HG02610 (cell line): ENCODE measurements at regions not wholly inside any gene's neighbourhood (a gene's known extent, or its start where the extent isn't known, plus 50 kb on each side); places are given as distances from the start of the nearest gene placed in this dataset.
"Not testable (repeated sequence)": the region's sequence is repeated elsewhere in the genome, so short reads cannot be mapped to it uniquely, and the experiment has no call there.

Source experiments
- ATAC-seq: cut with Tn5 transposase; IDR thresholded peaks from one replicate; pipeline ENCODE4 v1.9.1; 2021; ENCODE audit warnings: mild to moderate bottlenecking, moderate library complexity; ENCODE audit not compliant: unreplicated experiment

GRCh38 chr5:53405396-53405795, 75.0 kb upstream of the FST start:
- ATAC-seq: no peak

- ATAC-seq: no peak
Measured at GRCh38 chr5:53406630-53407316, 73.7 kb upstream of the FST start.

DNA sequence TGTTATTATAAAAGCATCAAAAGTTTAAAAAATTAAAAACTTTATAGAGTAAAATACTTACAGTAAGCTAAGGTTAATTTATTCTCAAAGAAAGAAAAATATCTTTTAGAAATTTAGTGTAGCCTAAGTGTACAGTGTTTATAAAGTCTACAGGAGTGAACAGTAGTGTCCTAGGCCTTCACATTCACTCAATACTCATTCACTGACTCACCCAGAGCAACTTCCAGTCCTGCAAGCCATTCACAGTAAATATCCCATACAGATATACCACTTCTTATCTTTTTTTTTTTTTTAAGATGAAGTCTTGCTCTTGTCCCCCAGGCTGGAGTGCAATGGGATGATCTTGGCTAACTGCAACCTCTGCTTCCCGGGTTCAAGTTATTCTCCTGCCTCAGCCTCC, 73.1 kb upstream of the FST start:
- no peak for ATAC-seq

- no peak for ATAC-seq
Measured at GRCh38 chr5:53411388-53411787, 69.0 kb upstream of the FST start.

GRCh38 chr5:53412499-53412898, 67.9 kb upstream of the FST start:
- ATAC-seq: not testable (repeated sequence)

DNA sequence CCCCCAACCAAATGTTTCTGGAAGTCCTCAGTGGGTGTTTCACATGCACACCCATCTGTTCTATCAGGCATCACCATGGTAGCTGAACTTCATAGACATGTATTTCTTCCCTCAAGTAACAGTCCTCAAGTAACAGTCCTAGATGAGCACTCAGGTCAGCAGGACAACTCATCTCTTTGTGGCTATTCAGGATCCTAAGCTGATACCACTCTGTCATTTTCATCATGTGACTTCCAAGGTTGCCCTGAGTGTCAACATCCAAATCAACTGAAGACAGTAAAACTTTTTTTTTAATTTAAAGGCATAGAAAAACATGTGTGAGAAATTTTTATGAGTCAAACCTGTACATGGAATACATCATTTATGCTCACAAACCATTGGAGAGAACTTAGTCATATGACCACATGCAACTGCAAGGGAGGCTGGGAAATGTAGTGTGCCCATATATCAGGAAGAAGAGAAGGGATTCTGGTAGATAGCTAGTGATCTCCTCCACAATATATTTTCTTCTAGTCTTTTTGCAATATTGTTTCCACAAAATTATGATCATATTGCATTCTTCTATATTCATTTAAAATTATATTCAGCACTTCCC, 64.2 kb upstream of the FST start:
- no peak for ATAC-seq

DNA sequence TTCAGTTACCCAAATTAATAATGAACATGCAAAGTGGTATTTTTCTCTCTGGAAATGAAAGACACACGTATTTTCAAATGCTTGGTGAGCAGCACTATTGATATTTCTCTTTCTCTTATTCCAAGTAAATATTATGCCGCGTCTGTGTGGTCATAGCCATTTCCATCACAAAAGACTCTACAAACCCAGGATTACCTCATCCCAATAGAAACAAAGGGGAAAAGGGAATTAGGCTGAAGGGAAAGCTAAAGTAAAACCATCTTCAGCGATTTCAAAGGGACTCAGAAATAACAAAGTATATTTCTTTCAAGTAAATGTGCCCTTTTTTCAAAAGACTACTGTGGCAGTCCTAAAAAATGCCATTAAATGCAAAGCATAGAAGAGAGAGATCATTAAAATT, 62.0 kb upstream of the FST start:
- no peak for ATAC-seq

DNA sequence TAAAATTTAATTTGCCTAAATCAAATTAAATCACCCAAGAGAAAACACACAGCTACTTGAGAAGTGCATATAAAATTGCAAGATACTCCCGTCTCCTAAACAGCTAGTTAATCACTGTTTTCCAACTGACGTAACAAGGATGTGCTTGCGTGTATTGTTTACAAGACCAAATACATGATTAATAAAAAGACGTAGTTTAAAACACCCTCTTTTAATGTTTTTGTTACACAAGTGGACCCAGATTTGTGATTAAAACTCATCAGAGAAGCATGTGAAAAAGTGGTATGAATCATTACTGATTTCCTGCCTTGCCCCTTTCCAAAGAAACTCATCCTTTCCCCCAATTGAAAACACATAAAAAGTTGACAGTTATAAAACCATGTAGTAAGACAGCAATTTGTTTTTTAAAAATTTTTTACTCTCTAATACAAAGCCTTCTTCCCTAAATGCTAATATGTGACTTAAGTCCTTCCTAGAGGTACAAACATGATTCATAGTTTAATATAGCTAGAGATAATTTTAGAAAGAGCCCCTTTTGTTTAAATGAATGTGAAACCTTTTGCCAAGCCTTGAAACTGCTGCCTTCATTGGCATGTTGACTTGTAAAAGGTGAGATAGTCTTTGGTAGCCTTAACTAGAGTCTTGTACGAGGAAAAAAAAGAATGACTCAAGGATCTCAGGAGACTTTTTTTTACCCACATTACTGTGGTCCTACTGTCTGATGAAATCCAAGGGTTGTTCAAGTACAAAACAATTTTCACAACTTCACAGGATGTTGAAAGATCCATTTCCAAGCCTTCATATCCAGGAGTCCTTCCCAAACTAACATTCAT, 61.4 kb upstream of the FST start:
- ATAC-seq: no peak

DNA sequence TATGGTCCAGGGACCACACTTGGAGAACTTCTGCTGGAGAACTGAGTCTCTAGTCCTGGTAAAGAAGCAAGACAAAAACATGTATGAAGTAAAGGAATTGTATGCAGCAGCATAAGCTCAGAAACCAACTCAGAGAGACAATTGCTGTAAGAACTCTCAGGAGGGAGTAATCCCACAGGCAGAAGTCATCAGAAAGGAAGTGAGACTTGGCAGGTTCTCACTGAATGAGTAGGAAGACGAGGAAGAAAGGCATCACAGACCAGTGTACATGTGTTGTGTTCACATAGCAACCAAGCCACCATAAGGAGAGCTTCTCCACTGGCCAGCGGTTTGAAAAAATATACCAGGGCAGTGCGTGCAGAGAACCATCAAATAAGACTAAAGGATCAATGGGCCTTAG, 57.9 kb upstream of the FST start:
- ATAC-seq: no peak

DNA sequence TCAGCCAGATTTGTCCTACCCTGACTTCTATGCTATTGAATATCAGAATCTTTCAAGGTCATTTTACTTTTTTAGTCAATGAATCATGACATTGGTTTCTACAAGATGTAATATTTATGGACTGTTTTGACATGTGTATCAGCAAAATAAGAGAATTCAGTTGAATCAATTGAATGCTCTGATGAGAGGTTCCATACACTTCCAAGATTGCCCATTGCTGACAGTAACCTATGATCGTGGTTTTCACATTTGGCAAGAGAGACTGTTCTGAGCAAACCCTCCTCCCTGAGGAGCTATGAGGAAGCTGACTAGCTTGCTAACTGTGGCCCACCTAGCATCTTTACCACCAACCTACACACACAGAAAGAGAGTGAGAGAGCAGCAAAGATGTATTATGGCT, 56.7 kb upstream of the FST start:
- no peak for ATAC-seq

DNA sequence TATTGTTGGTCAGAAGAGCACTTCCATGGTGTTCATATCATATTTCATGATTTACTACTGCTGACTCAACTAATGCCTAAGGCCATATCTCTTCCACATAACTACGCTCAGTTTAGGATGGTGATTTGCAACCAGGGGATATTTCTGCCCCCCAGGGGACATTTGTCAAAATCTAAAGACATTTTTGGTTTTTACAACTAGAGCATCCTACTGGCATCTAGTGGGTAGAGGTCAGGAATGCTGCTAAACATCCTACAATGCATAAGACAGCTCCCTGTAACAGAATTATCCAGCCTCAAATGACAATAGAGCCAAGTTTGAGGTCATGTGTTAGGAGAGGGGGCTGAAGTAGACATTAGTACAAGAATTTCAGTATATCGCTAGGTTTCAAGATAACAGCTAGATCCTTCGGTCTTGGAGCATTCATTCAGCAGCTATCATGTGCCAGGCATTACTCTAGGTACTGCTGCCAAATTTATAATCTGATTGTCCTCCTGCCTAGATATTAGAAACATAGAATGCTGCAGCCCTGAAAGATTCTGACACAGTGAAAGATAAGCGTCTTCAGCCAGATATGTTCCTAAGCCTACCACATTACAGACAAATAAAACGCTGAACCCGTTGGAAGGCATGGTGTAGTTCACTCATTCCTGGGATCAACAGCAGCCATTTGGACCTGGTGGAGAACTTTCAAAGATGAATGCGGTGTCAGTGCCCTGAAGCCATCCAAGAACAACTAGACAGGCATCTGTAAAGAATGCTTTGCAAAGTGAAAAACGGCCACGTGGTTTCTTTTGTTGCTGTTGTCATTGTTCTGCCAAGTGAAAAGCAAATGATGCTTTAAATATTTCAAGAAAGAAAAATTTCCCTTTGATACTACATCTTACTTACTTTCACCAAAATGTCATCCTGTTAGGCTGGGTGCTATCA, 55.5 kb upstream of the FST start:
- no peak for ATAC-seq

GRCh38 chr5:53425687-53426511, 54.5 kb upstream of the FST start:
- ATAC-seq: no peak

DNA sequence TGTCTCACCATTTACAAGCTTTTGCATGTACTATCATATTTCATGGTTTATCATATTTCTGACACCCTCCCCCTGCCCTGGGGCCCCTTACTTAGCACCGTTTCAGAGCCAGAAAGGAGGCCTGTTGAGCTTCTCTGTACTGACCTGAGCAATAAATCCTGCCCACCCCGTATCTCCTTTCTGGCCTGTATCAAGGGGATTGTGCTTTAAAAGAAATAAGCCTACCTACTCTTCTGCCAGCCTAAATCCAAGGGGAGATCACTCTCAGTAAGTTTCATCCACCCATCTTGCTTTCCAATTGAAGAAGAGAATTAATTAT, 54.0 kb upstream of the FST start:
- no peak for ATAC-seq

DNA sequence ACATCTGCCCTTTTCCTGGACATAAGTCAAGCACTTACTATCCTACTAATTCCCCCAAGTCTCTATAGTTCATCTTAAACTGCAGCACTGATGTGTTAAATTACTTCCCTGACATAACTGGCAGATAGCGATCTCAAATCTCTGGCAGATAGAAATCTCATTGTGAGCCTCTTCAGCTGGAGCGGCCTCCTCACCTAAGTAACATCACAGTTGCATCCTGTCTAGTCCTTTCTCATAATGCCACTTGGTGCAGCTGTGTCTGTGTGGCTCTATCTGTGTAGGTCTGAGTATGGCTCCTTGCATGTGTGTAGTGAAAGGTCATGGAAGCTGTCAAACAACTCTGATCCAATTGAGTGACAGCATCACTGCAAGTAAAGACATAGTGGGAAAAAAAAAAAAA, 53.6 kb upstream of the FST start:
- ATAC-seq: no peak

DNA sequence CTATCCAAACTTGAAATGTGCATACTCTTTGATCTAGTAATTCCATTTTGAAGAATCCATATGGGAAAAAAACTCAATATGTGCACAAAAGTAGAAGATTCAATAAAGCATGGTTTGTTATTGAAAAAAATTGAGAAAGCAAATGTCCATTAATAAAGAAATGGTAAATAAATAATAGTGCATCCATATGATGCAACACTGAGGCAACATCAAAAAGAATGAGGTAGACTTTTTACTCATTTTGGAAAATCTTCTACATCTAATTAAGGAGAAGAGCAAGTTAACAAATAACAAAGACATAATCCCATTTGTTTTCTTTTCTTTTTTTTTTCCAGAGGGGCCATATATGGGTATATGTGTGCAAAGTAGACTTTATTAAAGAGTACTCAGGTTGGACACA, 52.5 kb upstream of the FST start:
- no peak for ATAC-seq

- no peak for ATAC-seq
Measured at GRCh38 chr5:53429706-53430105, 50.7 kb upstream of the FST start.

- ATAC-seq: no peak
Measured at GRCh38 chr5:53430618-53431252, 49.7 kb upstream of the FST start.
